HG03378 (cell line): ENCODE measurements at regions not wholly inside any gene's neighbourhood (a gene's known extent, or its start where the extent isn't known, plus 50 kb on each side); places are given as distances from the start of the nearest gene placed in this dataset.
"Not testable (repeated sequence)": the region's sequence is repeated elsewhere in the genome, so short reads cannot be mapped to it uniquely, and the experiment has no call there.

Source experiments
- ATAC-seq: cut with Tn5 transposase; IDR thresholded peaks from one replicate; pipeline ENCODE4 v1.9.1; 2021; ENCODE audit warnings: mild to moderate bottlenecking, moderate library complexity; ENCODE audit not compliant: unreplicated experiment

GRCh38 chr22:47547881-47548650 is 785.6 kb downstream of the TBC1D22A start:
- ATAC-seq: no peak

- no peak for ATAC-seq
These were observed 784.8 kb downstream of the TBC1D22A start for GRCh38 chr22:47547239-47547661.

GRCh38 chr22:47544696-47545095 is 782.2 kb downstream of the TBC1D22A start:
- no peak for ATAC-seq

GRCh38 chr22:47543447-47543846 is 781.0 kb downstream of the TBC1D22A start:
- ATAC-seq: no peak

GRCh38 chr22:47540011-47540410 is 777.6 kb downstream of the TBC1D22A start:
- ATAC-seq: no peak

GRCh38 chr22:47539374-47539773 is 776.9 kb downstream of the TBC1D22A start:
- no peak for ATAC-seq

- ATAC-seq: no peak
These were observed 773.2 kb downstream of the TBC1D22A start for GRCh38 chr22:47535681-47536080.

- no peak for ATAC-seq
These were observed 772.5 kb downstream of the TBC1D22A start for GRCh38 chr22:47534804-47535410.

- ATAC-seq: no peak
These were observed 771.7 kb downstream of the TBC1D22A start for GRCh38 chr22:47533961-47534803.

- no peak for ATAC-seq
These were observed 754.6 kb downstream of the TBC1D22A start for GRCh38 chr22:47517062-47517461.

- no peak for ATAC-seq
These were observed 753.1 kb downstream of the TBC1D22A start for GRCh38 chr22:47515384-47516125.

GRCh38 chr22:47512617-47513016 is 750.2 kb downstream of the TBC1D22A start:
- ATAC-seq: no peak

GRCh38 chr22:47504962-47505361 is 742.5 kb downstream of the TBC1D22A start:
- no peak for ATAC-seq

GRCh38 chr22:47498969-47499495 is 736.6 kb downstream of the TBC1D22A start:
- no peak for ATAC-seq

- no peak for ATAC-seq
These were observed 735.2 kb downstream of the TBC1D22A start for GRCh38 chr22:47497666-47498065.

- ATAC-seq: no peak
These were observed 732.7 kb downstream of the TBC1D22A start for GRCh38 chr22:47495110-47495509.

- not testable (repeated sequence) for ATAC-seq
These were observed 725.7 kb downstream of the TBC1D22A start for GRCh38 chr22:47488131-47488530.

GRCh38 chr22:47486569-47487312 is 724.3 kb downstream of the TBC1D22A start:
- no peak for ATAC-seq

- ATAC-seq: no peak
These were observed 722.6 kb downstream of the TBC1D22A start for GRCh38 chr22:47484960-47485569.
